ENCODE measurements at regions not wholly inside any gene's neighbourhood (a gene's known extent, or its start where the extent isn't known, plus 50 kb on each side); places are given as distances from the start of the nearest gene placed in this dataset.

DNA sequence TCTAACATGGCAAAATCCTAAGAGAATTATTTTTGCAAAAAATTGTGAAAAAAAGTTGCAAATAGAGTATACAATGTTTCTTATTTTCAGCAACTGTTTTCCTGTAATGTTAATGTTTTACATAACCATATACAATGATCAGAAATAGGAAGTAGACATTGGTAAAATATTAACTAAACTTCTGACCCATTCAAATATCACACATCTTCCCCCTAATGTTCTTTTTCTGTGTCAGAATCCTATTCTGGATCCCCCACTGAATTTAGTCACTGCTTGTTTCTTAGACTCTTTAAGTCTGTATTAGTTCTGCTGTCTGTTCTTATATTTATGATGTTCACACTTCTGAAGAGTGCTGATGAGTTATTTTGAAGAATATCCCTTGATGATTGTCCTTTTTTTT is 62.0 kb downstream of the HFE start:
- no peaks in the 10 kb centered on the region for H3F3A ChIP-seq (ENCODE audit: insufficient read depth)
- H2AFZ ChIP-seq (ENCODE audit: low read depth, low read length, severe bottlenecking), result no peak overlapping the region
- H3K36me3 ChIP-seq (ENCODE audit: low read length), result no peaks in the 10 kb centered on the region
- H3K9ac ChIP-seq (ENCODE audit: low read length), result no peak overlapping the region
- no peak overlapping the region for H3K4me2 ChIP-seq (ENCODE audit: low read depth, low read length, poor library complexity, severe bottlenecking)
- H3K9me2 ChIP-seq (replicated peaks; ENCODE audit: insufficient read depth, low read length), result no peaks in the 10 kb centered on the region
- no peak overlapping the region for H3K4me3 ChIP-seq (ENCODE audit: insufficient read depth, low read length, poor library complexity, severe bottlenecking)
- H3K9me3 ChIP-seq (ENCODE audit: insufficient read depth, low read length), result no peaks in the 10 kb centered on the region
- no peak overlapping the region for H3K27ac ChIP-seq (ENCODE audit: low read depth, low read length)
- H4K20me1 ChIP-seq (ENCODE audit: low read depth, low read length), result no peaks in the 10 kb centered on the region
- TF ChIP-seq, protein P1, sequence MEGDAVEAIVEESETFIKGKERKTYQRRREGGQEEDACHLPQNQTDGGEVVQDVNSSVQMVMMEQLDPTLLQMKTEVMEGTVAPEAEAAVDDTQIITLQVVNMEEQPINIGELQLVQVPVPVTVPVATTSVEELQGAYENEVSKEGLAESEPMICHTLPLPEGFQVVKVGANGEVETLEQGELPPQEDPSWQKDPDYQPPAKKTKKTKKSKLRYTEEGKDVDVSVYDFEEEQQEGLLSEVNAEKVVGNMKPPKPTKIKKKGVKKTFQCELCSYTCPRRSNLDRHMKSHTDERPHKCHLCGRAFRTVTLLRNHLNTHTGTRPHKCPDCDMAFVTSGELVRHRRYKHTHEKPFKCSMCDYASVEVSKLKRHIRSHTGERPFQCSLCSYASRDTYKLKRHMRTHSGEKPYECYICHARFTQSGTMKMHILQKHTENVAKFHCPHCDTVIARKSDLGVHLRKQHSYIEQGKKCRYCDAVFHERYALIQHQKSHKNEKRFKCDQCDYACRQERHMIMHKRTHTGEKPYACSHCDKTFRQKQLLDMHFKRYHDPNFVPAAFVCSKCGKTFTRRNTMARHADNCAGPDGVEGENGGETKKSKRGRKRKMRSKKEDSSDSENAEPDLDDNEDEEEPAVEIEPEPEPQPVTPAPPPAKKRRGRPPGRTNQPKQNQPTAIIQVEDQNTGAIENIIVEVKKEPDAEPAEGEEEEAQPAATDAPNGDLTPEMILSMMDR (IDR thresholded peaks at IDR 0.05; ENCODE audit: insufficient read depth, low read length, poor library complexity, severe bottlenecking), result no peak
- TF ChIP-seq EZH2phosphoT487 (conservative IDR thresholded peaks at IDR 0.05; ENCODE audit: low read length), result no peak
- no peaks in the 10 kb centered on the region for H3K27me3 ChIP-seq (ENCODE audit: low read length)
- H3K79me2 ChIP-seq (ENCODE audit: insufficient read depth, low read length), result no peaks in the 10 kb centered on the region

DNA sequence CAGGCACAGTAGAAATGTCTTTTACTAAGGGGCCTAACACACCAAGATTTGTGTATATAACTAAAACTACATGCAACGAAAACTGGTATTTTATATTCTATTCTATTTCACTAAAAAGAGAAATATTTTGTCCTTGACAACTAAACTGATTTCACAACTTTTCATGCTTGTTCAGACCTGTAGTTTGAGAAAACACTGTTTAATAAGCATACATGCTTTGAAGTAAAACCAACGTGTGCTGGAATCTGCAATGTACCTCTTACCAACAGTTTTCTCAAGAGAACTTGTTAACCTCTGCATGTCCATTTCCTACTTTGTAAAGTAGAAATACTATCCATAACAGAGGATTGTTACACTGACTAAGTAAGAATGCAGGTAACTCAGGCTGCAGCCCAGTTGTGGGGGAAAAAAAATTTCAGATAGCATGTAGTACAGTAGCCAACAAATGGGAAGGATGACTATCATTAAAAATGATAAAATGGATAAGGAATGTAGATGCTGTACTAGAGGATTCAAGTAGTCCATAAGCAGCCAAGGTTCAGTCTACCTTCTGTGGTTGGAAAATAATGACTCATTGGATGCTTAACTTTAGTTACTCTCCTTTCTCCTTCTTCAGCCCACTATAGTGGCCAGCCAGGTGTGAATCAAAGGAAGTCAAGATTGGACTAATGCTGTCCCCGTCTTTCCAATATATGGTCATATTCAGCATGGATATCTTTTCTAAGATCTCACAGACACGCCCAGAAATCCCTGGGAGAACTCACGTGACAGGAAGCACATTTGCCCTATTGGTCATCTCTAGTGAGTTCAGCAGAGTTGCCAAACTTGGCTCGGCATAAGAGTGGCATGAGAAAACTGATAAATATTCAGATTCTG is 65.2 kb downstream of the HFE start:
- Histone ChIP-seq H3K4me3 (ENCODE audit: insufficient read depth, low read length, poor library complexity, severe bottlenecking) (no peak overlapping the region), H3K9ac (ENCODE audit: low read length) (no peak overlapping the region), H4K20me1 (ENCODE audit: low read depth, low read length) (no peaks in the 10 kb centered on the region), H3K4me2 (ENCODE audit: low read depth, low read length, poor library complexity, severe bottlenecking) (no peak overlapping the region), H3K27me3 (ENCODE audit: low read length) (no peaks in the 10 kb centered on the region), H3K9me3 (ENCODE audit: insufficient read depth, low read length) (no peaks in the 10 kb centered on the region), H3K27ac (ENCODE audit: low read depth, low read length) (no peak overlapping the region), H3F3A (ENCODE audit: insufficient read depth) (peaks cover 13% of the 10 kb centered on the region), H3K36me3 (ENCODE audit: low read length) (no peaks in the 10 kb centered on the region), H3K79me2 (ENCODE audit: insufficient read depth, low read length) (no peaks in the 10 kb centered on the region), H2AFZ (ENCODE audit: low read depth, low read length, severe bottlenecking) (no peak overlapping the region), H3K9me2 (replicated peaks; ENCODE audit: insufficient read depth, low read length) (no peaks in the 10 kb centered on the region)
- TF ChIP-seq EZH2phosphoT487 (conservative IDR thresholded peaks at IDR 0.05; ENCODE audit: low read length), result no peak
- TF ChIP-seq, protein P1 (IDR thresholded peaks at IDR 0.05; ENCODE audit: insufficient read depth, low read length, poor library complexity, severe bottlenecking), result no peak

DNA sequence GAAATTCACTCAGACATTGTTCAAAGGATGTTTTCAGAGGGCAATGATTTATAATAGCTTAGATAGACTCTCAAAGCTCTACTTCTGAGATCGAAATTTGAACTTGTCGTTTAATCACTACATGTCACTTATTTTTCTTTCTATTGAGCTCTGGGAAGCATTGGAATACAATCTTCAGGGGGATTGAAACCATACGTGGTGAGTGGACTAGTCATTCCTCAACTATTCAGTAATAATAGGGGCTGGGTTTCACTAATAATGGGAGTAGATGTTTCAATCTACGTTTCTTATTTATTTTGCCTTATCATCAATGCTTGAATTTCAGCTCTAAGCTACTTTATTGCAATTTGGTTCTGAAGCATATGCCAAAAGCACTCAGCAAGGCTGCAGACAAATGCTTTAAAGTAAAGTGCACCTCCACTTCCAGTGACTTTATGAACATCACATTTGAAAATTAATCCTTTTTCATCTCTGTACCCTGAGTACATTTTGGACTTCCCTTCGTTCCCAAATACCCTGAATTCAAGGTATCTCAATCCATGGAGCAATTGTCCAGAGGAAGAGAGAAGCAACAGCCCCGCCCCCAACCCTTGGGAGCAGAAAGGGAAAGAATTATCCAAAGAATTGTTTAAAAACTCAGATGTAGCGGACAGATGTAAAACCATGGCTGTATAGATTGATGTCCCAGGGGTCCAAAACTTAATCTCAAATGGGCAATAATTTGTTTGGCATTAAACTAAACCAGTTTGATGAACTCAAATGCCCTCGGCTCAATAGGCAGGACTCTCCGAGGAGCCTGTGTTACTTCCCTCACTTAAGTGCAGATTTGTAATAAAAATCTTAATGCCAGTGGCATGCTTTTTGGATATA is 68.1 kb downstream of the HFE start:
- Histone ChIP-seq H3K9ac (ENCODE audit: low read length) (peak overlapping the region; percentile 76), H3K9me3 (ENCODE audit: insufficient read depth, low read length) (no peaks in the 10 kb centered on the region), H3K79me2 (ENCODE audit: insufficient read depth, low read length) (no peaks in the 10 kb centered on the region), H3K27me3 (ENCODE audit: low read length) (no peaks in the 10 kb centered on the region), H2AFZ (ENCODE audit: low read depth, low read length, severe bottlenecking) (peak overlapping the region; percentile 79), H3K9me2 (replicated peaks; ENCODE audit: insufficient read depth, low read length) (no peaks in the 10 kb centered on the region), H3K36me3 (ENCODE audit: low read length) (no peaks in the 10 kb centered on the region), H4K20me1 (ENCODE audit: low read depth, low read length) (no peaks in the 10 kb centered on the region), H3K27ac (ENCODE audit: low read depth, low read length) (peak overlapping the region; percentile 96), H3F3A (ENCODE audit: insufficient read depth) (peaks cover 39% of the 10 kb centered on the region), H3K4me3 (ENCODE audit: insufficient read depth, low read length, poor library complexity, severe bottlenecking) (peak overlapping the region; percentile 44), H3K4me2 (ENCODE audit: low read depth, low read length, poor library complexity, severe bottlenecking) (peak overlapping the region; percentile 74)
- TF ChIP-seq, protein P1 (IDR thresholded peaks at IDR 0.05; ENCODE audit: insufficient read depth, low read length, poor library complexity, severe bottlenecking), result no peak
- no peak for TF ChIP-seq EZH2phosphoT487 (conservative IDR thresholded peaks at IDR 0.05; ENCODE audit: low read length)

All from SU-DHL-6 (cell line).